BJ (cell line): ENCODE measurements at regions not wholly inside any gene's neighbourhood (a gene's known extent, or its start where the extent isn't known, plus 50 kb on each side); places are given as distances from the start of the nearest gene placed in this dataset.

Source experiments
- CTCF ChIA-PET: fragments of 350-600 bp; formaldehyde crosslinking; extraction: SDS; loops from one replicate; lab custom pipeline; 2021; ENCODE audit warnings: antibody characterized with exemption, inconsistent platforms; lab: Yijun Ruan, JAX
- POLR2A ChIA-PET: fragments of 300-600 bp; sonication (Branson Sonifier 250); formaldehyde crosslinking; extraction: SDS; loops from one replicate; lab custom pipeline; 2021; ENCODE audit warnings: antibody characterized with exemption; lab: Charles Lee
- DNase-seq: peaks from one replicate; pipeline ENCODE4 v3.0.0-alpha.2; 2011; ENCODE audit warnings: low read depth
- H3K27me3 ChIP-seq: 2 replicates; pipeline ENCODE4 v1.6.0; 2011; ENCODE audit warnings: low read length; ENCODE audit not compliant: control insufficient read depth, insufficient read depth
- H3K36me3 ChIP-seq: 2 replicates; pipeline ENCODE4 v1.5.1; 2011; ENCODE audit warnings: low read length; ENCODE audit not compliant: control insufficient read depth, insufficient read depth
- H3K4me3 ChIP-seq: 2 replicates; pipeline ENCODE4 v1.5.1; 2011; ENCODE audit warnings: low read depth, mild to moderate bottlenecking, control low read depth, low read length
- TF ChIP-seq, protein P1 (sequence below): IDR thresholded peaks from 2 replicates; pipeline ENCODE4 v1.5.1; 2011; ENCODE audit warnings: low read depth, mild to moderate bottlenecking, control low read depth, inconsistent platforms, low read length, moderate library complexity; ENCODE audit not compliant: insufficient read depth

DNA sequence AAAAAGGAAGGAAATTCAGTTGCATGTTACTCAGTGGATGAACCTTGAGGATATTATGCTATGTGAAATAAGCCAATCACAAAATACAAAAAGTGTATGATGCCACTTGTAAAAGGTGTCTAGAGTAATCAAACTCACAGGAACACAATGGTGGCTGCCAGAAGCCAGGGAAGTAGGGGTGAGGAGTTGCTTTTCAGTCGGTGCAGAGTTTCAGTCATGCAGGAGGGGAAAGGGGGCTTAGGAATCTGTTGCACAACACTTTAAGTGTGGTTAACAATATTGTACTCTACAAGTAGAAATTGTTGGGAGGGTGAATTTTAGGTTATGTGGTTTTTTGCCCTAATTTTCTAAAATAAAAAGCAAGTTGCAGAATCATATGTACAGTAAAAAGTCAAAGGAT lies 184.2 kb upstream of the RAB4A start:
- CTCF ChIA-PET, result no interaction called here
- POLR2A ChIA-PET, result no interaction called here
- DNase-seq, result no peak
- peaks cover 4% of the 10 kb centered on the region for H3K27me3 ChIP-seq
- H3K36me3 ChIP-seq, result no peaks in the 10 kb centered on the region
- no peak overlapping the region for H3K4me3 ChIP-seq
- TF ChIP-seq, protein P1, sequence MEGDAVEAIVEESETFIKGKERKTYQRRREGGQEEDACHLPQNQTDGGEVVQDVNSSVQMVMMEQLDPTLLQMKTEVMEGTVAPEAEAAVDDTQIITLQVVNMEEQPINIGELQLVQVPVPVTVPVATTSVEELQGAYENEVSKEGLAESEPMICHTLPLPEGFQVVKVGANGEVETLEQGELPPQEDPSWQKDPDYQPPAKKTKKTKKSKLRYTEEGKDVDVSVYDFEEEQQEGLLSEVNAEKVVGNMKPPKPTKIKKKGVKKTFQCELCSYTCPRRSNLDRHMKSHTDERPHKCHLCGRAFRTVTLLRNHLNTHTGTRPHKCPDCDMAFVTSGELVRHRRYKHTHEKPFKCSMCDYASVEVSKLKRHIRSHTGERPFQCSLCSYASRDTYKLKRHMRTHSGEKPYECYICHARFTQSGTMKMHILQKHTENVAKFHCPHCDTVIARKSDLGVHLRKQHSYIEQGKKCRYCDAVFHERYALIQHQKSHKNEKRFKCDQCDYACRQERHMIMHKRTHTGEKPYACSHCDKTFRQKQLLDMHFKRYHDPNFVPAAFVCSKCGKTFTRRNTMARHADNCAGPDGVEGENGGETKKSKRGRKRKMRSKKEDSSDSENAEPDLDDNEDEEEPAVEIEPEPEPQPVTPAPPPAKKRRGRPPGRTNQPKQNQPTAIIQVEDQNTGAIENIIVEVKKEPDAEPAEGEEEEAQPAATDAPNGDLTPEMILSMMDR, result no peak

DNA sequence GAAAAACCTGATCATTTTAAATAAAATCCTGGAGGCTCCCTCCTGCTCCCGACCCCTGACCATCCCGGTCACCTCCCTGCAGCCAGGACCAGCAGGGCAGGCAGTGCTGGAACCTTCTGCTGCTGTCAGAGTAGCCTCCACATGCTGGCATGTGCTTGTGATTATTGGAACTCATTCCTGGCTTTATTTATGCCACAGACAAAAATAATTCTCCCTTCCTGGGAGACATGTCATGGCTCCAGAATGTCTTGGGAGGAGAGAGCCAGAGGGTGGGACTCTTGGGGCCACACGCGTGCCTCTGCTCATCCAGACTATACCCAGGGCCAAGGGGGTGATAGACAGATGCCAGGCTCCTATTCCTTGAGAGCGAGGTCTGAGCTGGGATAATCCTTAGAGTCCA lies 183.6 kb upstream of the RAB4A start:
- no peak for DNase-seq
- peaks cover 4% of the 10 kb centered on the region for H3K27me3 ChIP-seq
- no peaks in the 10 kb centered on the region for H3K36me3 ChIP-seq
- CTCF ChIA-PET, result no interaction called here
- no peak overlapping the region for H3K4me3 ChIP-seq
- TF ChIP-seq, protein P1, result no peak
- POLR2A ChIA-PET, result no interaction called here

DNA sequence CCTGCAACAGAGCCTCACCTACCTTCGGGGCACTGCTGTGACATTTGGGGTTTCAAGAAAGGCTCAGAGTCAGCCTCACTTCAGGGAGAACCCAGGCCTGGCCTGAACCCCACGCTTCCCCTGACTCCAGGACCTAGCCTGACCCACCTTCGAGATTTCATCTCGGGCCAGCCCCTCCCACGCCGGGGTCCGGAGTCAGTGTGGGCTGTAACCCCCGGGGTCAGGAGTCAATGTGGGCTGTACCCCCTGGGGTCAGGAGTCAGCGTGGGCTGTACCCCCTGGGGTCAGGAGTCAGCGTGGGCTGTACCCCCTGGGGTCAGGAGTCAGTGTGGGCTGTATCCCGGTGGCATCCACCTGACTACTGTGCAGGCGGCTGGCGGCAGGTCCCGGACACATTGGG lies 183.0 kb upstream of the RAB4A start:
- TF ChIP-seq, protein P1, result no peak
- Histone ChIP-seq H3K4me3 (no peak overlapping the region), H3K27me3 (peaks cover 4% of the 10 kb centered on the region), H3K36me3 (no peaks in the 10 kb centered on the region)
- DNase-seq, result no peak
- POLR2A ChIA-PET, result no interaction called here
- CTCF ChIA-PET, result no interaction called here

DNA sequence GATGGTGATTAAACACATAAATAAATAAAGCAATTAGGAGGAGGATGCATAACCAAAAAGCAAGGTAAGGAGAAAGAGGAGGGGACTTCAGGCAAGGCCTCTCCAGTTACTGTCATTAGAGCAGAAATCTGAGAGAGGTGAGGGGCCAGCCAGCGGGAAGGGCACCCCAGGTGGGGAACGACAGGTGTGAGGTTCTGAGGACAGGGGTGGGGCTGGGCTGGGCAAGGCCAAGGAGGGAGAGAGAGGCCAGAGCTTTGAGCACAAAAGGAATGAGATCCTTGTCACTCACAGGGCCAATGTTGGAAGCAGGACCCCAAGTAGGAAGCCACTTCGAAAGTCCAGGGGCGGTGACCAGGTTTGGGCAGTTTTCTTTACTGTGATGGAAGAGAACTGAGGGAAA lies 182.2 kb upstream of the RAB4A start:
- H3K27me3 ChIP-seq, result peaks cover 4% of the 10 kb centered on the region
- TF ChIP-seq, protein P1, result no peak
- CTCF ChIA-PET, result no interaction called here
- H3K4me3 ChIP-seq, result no peak overlapping the region
- no peaks in the 10 kb centered on the region for H3K36me3 ChIP-seq
- POLR2A ChIA-PET, result no interaction called here
- no peak for DNase-seq

DNA sequence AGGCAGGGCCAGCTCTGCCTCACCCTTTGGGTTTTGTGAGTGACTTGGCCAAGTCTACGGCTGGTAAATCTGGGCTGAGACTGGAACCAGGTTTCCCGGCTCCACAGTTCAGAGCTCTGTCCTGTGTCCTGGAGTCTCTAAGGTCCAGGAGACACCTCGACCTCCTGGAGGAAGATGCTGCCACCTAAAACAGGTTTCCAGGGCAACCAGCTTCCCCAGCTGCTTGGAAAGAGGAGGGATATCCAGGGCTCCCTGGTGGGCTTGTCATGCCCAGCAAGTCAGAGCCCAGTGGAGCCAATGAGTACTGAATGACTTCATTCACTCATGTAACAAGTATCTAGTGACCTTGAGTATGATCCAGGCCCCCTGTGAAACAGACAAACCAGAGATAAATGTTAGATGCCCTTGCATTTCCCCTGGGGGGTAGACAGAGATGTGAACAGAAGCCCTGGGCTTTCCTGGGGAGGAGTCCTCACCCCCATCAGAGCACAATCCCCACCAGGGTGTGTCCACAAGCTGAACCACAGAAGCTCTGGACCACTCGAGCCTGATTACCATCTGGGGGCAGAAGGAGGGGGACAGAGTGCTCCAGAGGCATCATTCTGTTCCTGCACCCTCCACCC lies 181.2 kb upstream of the RAB4A start:
- DNase-seq, result no peak
- POLR2A ChIA-PET, result no interaction called here
- no peaks in the 10 kb centered on the region for H3K36me3 ChIP-seq
- H3K27me3 ChIP-seq, result peaks cover 4% of the 10 kb centered on the region
- TF ChIP-seq, protein P1, result no peak
- CTCF ChIA-PET, result no interaction called here
- H3K4me3 ChIP-seq, result no peak overlapping the region
